ENCODE measurements at regions not wholly inside any gene's neighbourhood (a gene's known extent, or its start where the extent isn't known, plus 50 kb on each side); places are given as distances from the start of the nearest gene placed in this dataset.

- TF ChIP-seq CTCF (IDR thresholded peaks at IDR 0.05): no peak
- TF ChIP-seq POLR2A (IDR thresholded peaks at IDR 0.05): no peak
Observed at GRCh38 chr2:235371018-235371417, 122.8 kb upstream of the AGAP1 start.
